GDM1 (cell line): ENCODE measurements at regions not wholly inside any gene's neighbourhood (a gene's known extent, or its start where the extent isn't known, plus 50 kb on each side); places are given as distances from the start of the nearest gene placed in this dataset.

Experiments
- DNase-seq: peaks from one replicate; lab custom pipeline; 2025; lab: John Stamatoyannopoulos, UW

DNA sequence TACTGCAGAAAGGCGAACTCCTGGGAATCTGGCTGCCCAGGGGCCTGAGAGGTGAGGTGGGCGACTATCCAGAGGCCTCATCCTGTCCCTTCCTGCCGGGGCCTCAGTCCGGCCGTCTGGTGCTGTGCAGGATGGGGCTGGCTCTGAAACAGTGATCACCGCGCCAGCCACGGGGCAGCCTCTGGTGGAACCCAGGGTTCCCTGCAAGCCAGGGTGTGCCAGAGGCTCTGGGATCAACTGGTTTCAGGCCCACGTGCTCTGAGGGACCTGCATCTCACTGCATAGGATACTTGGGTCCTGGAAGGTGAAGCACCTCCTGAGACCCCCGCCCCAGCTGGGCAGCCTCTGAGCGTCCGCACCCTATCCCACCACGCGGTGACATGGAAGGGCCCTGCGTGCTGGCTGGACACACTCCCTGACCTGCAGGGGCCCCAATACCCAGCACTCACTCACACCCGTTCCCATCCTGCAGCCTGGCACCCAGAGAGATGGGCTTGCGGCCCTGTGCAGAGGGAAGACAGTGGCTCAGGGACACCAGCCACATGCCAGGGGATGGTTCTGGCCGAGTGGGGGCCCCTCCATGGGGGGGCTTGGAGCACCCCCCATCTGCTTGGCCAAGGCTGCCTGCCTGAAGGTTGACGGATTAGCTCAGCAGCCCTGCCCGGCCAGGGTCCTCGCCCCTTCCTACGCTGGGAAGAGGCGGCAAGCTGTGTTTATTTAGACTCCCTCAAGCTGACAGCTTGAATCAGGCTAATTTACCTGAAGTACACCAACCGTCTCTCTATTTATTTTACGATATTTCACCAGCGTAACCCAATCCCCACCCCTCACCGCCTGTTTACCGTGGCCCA, 64.3 kb upstream of the TTC34 start:
- no peak for DNase-seq

GRCh38 chr1:2866422-2867086, 65.1 kb upstream of the TTC34 start:
- DNase-seq, result no peak

DNA sequence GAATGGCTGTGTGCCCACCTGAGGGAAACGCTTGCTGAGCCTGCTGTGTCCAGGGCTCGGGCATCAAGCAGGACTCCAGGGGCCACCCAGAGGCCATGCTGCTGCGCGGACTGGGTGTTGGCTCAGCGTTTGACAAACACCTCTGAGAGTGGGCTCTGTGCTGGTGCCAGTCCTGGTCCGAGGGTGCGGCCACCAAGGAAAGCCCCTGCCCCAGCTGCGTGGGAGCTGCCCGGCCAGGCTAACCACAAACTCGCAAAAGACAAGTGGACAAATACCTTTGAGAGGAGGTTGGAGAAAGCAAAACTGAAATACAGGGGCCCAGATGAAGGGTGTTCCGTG, 65.6 kb upstream of the TTC34 start:
- DNase-seq, result no peak

GRCh38 chr1:2867861-2868260, 66.4 kb upstream of the TTC34 start:
- DNase-seq, result no peak

GRCh38 chr1:2868571-2869195, 67.2 kb upstream of the TTC34 start:
- DNase-seq, result no peak

GRCh38 chr1:2871246-2871815, 69.8 kb upstream of the TTC34 start:
- DNase-seq, result no peak

DNA sequence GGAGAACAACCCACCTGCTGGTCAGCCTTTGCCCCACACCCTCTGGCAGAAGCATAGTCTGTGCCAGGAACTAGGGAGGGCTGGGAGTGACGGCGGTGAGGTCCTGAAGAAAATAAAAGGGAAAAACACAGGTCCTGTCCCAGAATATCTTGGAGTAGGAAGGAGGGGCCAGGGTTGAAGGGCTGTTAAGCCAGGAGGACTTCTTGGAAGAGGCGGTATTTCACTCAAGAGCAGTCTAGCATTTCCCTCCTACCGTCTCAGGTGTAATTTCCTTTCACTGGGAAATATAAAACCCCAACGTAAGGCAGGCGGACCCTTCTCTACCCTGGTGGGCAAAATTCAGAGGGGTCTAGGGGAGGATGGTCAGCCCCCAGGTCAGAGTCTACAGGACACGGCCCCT, 72.7 kb upstream of the TTC34 start:
- no peak for DNase-seq

DNA sequence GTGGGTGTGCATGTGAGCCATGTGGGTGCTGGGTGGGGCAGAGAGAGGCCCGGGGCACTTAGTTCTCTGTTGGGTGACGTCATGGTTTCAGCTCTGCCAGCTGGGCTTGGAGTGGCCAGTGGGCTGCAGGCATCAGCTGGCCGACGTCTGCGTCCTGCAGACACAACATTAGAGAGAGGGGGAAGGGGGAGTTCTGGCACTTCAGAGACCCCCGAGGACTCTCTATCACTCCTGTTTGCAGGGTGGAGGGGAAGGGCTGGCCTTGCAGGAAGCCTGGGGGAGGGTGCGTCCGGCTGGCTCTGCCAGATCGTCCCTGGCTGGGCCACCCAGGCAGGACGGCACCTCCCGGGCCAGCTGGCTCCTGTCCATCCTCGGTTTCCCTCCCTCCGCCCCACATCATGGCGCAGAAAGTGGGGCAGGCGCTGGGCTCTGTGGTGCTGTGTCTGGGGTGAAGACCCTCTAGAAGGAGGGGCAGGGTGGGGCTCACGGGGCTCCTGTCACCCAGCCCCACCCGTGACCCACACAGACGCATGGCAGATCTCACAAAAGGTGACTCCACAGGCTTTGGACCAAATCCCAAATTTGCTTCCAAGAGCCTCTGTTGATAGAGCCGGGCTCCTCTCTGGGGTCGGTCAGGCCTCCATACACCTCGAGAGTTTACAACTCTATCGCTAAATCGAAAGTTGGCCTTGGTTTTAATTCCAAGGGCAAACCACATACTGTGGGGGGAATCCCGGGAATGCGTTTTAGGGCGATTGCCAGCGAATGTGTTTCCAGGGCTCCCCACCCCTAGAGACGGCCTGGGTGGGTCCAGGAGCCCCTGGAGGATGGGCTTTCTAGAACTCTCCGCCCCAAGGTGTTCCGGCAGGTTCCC, 73.4 kb upstream of the TTC34 start:
- no peak for DNase-seq

DNA sequence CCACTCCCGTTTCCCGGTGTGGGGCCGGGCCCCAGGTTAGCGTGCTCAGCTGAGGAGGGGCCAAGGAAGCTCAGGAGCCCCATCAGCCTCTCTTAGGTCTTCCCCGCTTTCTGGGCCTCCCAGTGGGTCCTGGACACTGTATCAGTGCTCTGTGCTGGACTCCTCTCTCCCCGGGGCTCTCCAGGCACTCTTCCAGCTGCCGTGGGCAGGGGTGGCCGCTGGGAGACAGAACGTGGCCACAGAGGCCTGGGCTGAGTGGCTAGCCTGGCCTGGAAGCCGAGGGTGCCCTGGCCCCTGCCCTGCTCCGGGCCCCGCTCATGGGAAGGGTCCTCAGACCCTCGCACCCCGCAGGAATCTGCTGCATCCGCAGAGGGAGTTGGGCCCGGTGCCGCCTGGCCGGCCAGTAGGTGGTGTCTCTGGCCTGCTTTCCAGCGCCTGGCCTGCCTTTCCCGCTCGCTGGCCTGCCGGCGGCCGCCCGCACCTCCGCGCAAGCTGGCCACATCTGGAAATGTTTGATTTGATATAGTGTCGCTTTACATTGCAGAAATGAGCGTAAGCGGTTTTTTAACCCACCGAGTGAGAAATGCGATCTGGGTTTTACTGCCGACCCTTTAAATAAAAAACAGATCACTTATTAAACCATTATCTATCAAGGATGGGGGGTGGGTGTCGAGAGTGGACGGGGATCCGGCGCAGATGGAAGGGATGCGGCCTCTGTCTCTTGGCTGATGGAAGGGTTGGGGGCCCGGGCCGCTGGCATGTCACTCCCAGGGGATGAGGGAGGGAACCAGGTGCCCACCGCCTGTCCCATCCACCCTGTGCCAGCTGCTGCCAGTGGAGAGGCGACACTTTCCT, 74.4 kb upstream of the TTC34 start:
- DNase-seq, result no peak

- no peak for DNase-seq
Observed at GRCh38 chr1:2876846-2877245, 75.4 kb upstream of the TTC34 start.

DNA sequence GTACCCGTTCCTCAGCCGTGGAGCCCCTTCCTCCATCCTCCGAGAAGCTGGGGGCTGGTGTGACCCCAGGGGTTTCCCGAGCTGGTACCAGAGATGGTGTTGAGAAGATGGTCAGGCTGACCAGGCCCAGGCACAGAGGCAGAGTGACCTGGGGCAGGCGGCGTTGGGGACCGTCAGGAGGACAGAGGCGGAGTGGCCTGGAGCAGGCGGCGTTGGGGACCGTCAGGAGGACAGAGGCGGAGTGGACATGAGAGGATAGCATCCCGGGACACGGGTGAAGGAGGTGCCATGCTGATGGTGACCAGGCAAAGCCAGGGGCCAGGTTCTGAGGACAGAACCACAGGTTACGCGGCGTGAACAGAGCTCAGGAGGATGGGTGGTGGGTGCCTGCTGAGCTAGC, 75.9 kb upstream of the TTC34 start:
- no peak for DNase-seq

GRCh38 chr1:2878591-2878990, 77.1 kb upstream of the TTC34 start:
- no peak for DNase-seq

DNA sequence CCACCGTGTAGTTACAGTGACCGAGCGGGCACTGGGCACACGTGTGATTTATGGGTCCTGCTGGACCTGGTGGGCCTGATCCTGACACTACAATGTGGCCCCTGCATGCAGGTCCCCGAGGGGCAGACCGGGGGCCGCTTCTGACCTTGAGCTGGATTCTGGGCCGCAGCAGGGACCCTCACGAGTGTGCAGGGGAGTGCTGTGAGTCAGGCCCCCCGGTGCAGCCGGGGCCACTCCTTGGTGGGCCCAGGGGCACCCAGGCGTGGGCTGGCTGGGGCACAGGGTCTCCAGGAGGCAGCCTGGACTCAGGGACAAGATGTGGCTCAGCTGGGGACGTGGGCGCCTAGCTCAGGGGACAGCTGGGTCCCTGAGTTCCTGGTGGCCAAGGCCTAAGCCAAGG, 77.5 kb upstream of the TTC34 start:
- no peak for DNase-seq

DNA sequence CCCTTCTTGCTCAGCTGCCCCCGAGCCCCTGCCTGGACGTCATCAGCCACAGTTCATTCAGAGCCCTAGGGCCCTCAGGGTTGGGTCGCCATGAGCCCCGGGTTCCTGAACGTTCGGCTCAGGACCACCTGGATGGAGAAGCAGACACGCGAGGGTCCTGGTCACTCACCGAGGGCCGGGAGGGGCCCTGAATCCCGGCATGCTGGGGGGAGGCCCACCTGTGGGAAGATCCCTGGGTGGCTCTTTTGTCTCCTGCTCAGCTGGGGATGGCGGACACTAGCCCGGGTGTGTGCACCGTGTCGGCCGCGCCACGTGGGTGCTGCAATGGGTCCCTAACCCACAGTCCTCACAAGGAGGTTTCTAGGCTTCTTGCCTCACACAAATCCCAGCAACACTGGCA, 78.1 kb upstream of the TTC34 start:
- no peak for DNase-seq

GRCh38 chr1:2880086-2880485, 78.6 kb upstream of the TTC34 start:
- DNase-seq, result no peak

- no peak for DNase-seq
Observed at GRCh38 chr1:2880812-2881295, 79.4 kb upstream of the TTC34 start.

DNA sequence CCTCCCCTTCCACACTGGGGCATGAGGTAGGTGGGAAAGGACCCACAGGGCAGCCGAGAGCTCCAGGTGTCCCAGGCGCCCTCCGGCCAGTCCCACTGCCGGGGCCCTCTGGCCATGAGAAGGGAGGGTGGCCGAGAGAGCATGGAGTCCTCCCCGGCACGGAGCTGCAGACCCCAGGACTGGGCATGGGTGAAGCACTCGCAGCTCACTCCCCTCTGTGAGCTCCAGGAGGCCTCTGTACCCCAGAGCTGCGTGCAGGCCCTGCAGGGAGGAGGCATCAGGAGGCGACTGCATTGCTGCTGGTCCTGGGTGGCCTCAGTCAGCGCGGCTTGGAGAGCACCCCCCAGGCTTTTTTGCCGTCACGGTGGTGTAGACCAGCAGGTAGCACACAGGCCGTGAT, 80.1 kb upstream of the TTC34 start:
- no peak for DNase-seq

- DNase-seq, result no peak
Observed at GRCh38 chr1:2882966-2883696, 81.6 kb upstream of the TTC34 start.

- DNase-seq, result no peak
Observed at GRCh38 chr1:2885001-2885400, 83.5 kb upstream of the TTC34 start.

DNA sequence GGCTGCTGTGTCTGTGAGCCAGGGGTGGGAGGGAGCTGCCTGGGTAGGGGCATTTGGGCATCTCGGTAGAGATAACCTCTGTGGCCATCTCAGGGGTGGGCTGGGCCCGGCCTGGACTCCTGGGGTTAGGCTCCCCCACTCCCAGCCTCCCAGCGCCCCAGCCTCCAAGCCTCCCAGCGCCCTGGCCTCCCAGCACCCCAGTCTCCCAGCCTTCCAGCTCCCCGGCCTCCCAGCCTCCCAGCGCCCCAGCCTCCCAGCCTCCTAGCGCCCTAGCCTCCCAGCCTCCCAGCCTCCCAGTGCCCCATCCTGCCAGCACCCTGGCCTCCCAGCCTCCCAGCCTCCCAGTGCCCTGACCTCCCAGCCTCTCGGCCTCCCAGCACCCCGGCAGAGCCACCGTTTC, 85.1 kb upstream of the TTC34 start:
- DNase-seq, result no peak
